Immature natural killer cell (primary cell): ENCODE measurements at regions not wholly inside any gene's neighbourhood (a gene's known extent, or its start where the extent isn't known, plus 50 kb on each side); places are given as distances from the start of the nearest gene placed in this dataset.
A peak's percentile ranks its signal among the peaks of the same experiment; 100 is the strongest.

Experiments used
- DNase-seq, 3 donors: peaks; one replicate each; pipeline ENCODE4 v3.0.0; 2022; ENCODE audit warnings: mixed read lengths in 1 of 3
- H3K27ac Mint-ChIP-seq, 6 donors: one replicate each; pipeline ENCODE4 v1.8.0; 2020; ENCODE audit warnings: mixed read lengths in 6 of 6, mild to moderate bottlenecking in 5 of 6, inconsistent platforms in 4 of 6, moderate library complexity in 3 of 6
- H3K27me3 Mint-ChIP-seq, 3 donors: one replicate each; pipeline ENCODE4 v1.8.0; 2020 to 2021; ENCODE audit warnings: low read depth in 3 of 3, mild to moderate bottlenecking in 3 of 3, mixed read lengths in 3 of 3, moderate library complexity in 3 of 3, inconsistent platforms in 1 of 3
- H3K36me3 Mint-ChIP-seq, 3 donors: one replicate each; pipeline ENCODE4 v1.8.0; 2020; ENCODE audit warnings: mixed read lengths in 3 of 3, inconsistent platforms in 2 of 3, mild to moderate bottlenecking in 2 of 3
- H3K4me1 Mint-ChIP-seq, 2 donors: one replicate each; pipeline ENCODE4 v1.8.0; 2020; ENCODE audit warnings: inconsistent platforms in 2 of 2, mild to moderate bottlenecking in 2 of 2, mixed read lengths in 2 of 2, moderate library complexity in 1 of 2
- H3K4me3 Mint-ChIP-seq, 5 donors: one replicate each; pipeline ENCODE4 v1.8.0; 2020; ENCODE audit warnings: mild to moderate bottlenecking in 5 of 5, mixed read lengths in 5 of 5, inconsistent platforms in 3 of 5, moderate library complexity in 3 of 5
- H3K9me3 Mint-ChIP-seq, 6 donors: one replicate each; pipeline ENCODE4 v1.8.0; 2020; ENCODE audit warnings: mild to moderate bottlenecking in 6 of 6, mixed read lengths in 6 of 6, inconsistent platforms in 4 of 6, moderate library complexity in 3 of 6

DNA sequence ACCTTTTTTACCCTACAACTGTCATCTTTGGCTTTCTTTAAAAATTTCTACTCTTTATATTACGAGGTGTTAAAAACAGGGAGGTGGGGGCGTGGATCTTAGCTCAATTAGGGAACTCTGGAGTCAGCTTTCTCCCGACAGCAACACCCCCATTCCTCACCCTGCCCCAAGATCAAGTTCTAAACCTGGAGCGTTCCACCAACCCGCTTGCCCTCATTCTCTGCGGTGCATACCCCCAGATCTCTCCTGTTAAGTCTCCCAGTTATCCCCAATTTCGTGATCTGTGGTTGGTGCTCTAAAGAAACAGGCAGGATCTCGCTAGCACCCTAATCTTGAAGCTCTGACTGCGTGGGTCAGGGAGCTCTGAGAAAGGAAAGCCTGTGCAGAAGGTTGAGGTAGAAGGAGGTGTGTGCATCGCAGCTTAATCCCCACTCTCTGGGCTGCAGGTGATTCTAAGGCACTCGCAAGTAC, 177.3 kb upstream of the NTM start:
- Mint-ChIP-seq H3K36me3 (no peaks in the 10 kb centered on the region), H3K27me3 (peaks cover 0 to 2% (median 1%) of the 10 kb centered on the region in 3 donors), H3K4me3 (no peak overlapping the region), H3K9me3 (peaks cover 0 to 4% (median 0%) of the 10 kb centered on the region in 6 donors), H3K27ac (no peak overlapping the region), H3K4me1 (no peaks in the 10 kb centered on the region)
- DNase-seq, result no peak

DNA sequence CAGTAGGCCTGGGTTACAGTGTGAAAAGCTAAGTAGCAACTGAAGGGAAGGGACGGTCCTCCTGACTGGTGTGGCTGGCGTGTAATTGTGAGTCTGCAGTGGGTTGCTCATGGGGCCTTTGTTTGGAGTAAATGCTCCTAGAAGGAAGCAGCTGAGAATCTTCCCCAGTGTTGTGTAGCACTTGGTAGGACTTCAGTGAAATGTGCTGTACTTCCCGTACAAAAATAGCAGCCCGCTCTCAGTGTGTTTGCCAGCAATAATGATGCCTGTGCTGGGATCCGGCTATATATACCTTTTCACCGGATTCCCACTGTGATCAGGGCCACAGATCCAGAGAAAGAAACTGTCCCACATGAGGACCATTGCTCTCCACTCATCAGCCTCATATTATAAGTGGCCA, 175.7 kb upstream of the NTM start:
- no peak for DNase-seq
- Mint-ChIP-seq H3K4me1 (no peaks in the 10 kb centered on the region), H3K27ac (peak overlapping the region in 1 of 6 donors; percentile 7), H3K36me3 (no peaks in the 10 kb centered on the region), H3K9me3 (peaks cover 0 to 4% (median 0%) of the 10 kb centered on the region in 6 donors), H3K27me3 (peaks cover 0 to 2% (median 1%) of the 10 kb centered on the region in 3 donors), H3K4me3 (no peak overlapping the region)

- H3K36me3 Mint-ChIP-seq, result no peaks in the 10 kb centered on the region
- peaks cover 0 to 4% (median 0%) of the 10 kb centered on the region in 6 donors for H3K9me3 Mint-ChIP-seq
- peaks cover 0 to 2% (median 1%) of the 10 kb centered on the region in 3 donors for H3K27me3 Mint-ChIP-seq
- no peaks in the 10 kb centered on the region for H3K4me1 Mint-ChIP-seq
- no peak for DNase-seq
- H3K27ac Mint-ChIP-seq, result no peak overlapping the region
- H3K4me3 Mint-ChIP-seq, result no peak overlapping the region
Measured at GRCh38 chr11:131195661-131196517, 174.5 kb upstream of the NTM start.

GRCh38 chr11:131198161-131199014, 172.0 kb upstream of the NTM start:
- Mint-ChIP-seq H3K9me3 (peaks cover 0 to 4% (median 0%) of the 10 kb centered on the region in 6 donors), H3K27me3 (peaks cover 1 to 4% (median 2%) of the 10 kb centered on the region in 3 donors), H3K4me1 (no peaks in the 10 kb centered on the region), H3K36me3 (no peaks in the 10 kb centered on the region), H3K27ac (no peak overlapping the region), H3K4me3 (no peak overlapping the region)
- no peak for DNase-seq

- H3K27me3 Mint-ChIP-seq, result peaks cover 1 to 3% (median 2%) of the 10 kb centered on the region in 3 donors
- H3K36me3 Mint-ChIP-seq, result no peaks in the 10 kb centered on the region
- H3K27ac Mint-ChIP-seq, result no peak overlapping the region
- no peak overlapping the region for H3K4me3 Mint-ChIP-seq
- DNase-seq, result no peak
- H3K9me3 Mint-ChIP-seq, result peaks cover 0 to 4% (median 0%) of the 10 kb centered on the region in 6 donors
- H3K4me1 Mint-ChIP-seq, result no peaks in the 10 kb centered on the region
Measured at GRCh38 chr11:131199015-131199280, 171.5 kb upstream of the NTM start.

DNA sequence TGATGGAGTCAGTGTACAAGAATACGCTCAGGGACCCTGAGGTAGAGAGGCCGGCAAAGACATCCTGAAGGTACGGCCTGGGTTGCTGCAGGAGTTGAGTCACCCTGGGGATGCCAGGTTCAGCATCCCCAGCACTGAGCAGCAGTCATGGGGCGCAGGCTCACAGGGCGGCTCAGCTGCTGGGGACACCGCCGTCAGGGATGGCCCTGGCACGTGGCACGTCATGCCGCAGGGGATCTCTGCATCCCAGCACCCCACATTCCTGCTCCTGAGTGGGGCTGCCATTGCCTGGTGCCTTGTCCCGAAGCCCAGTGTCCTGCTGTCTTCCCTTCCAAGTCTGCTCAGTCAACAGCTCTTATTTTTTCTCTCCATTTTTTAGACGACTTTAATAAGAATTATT, 168.7 kb upstream of the NTM start:
- no peak for DNase-seq
- Mint-ChIP-seq H3K27me3 (peaks cover 3 to 4% (median 3%) of the 10 kb centered on the region in 3 donors), H3K9me3 (no peaks in the 10 kb centered on the region), H3K4me1 (no peaks in the 10 kb centered on the region), H3K4me3 (no peak overlapping the region), H3K27ac (no peak overlapping the region), H3K36me3 (no peaks in the 10 kb centered on the region)

DNA sequence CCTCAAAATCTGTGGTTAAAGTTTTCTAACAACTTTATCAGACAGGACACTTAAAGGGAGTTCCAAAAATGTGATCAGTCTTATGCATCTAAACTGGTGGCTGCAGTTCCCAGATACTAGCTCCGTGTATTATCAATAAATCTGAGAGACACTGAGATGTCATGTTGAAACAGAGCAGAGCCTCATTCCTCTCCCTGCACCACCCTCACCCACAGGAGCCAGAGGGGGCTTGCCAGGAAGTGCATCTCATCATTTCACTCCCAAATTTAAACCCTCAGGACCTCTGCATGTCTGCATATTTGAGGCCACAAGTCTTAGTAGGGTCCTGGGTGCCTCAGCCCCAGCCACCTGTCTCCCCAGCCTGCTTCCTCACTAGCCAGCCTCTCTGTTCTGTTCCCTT, 167.4 kb upstream of the NTM start:
- H3K4me1 Mint-ChIP-seq, result no peaks in the 10 kb centered on the region
- peaks cover 4 to 5% (median 4%) of the 10 kb centered on the region in 3 donors for H3K27me3 Mint-ChIP-seq
- no peak overlapping the region for H3K27ac Mint-ChIP-seq
- DNase-seq, result no peak
- H3K4me3 Mint-ChIP-seq, result no peak overlapping the region
- no peaks in the 10 kb centered on the region for H3K9me3 Mint-ChIP-seq
- no peaks in the 10 kb centered on the region for H3K36me3 Mint-ChIP-seq

GRCh38 chr11:131204282-131204681, 166.1 kb upstream of the NTM start:
- no peaks in the 10 kb centered on the region for H3K4me1 Mint-ChIP-seq
- no peak overlapping the region for H3K4me3 Mint-ChIP-seq
- DNase-seq, result no peak
- no peaks in the 10 kb centered on the region for H3K36me3 Mint-ChIP-seq
- H3K9me3 Mint-ChIP-seq, result peaks cover 0 to 2% (median 0%) of the 10 kb centered on the region in 6 donors
- peaks cover 4 to 5% (median 4%) of the 10 kb centered on the region in 3 donors for H3K27me3 Mint-ChIP-seq
- H3K27ac Mint-ChIP-seq, result no peak overlapping the region

DNA sequence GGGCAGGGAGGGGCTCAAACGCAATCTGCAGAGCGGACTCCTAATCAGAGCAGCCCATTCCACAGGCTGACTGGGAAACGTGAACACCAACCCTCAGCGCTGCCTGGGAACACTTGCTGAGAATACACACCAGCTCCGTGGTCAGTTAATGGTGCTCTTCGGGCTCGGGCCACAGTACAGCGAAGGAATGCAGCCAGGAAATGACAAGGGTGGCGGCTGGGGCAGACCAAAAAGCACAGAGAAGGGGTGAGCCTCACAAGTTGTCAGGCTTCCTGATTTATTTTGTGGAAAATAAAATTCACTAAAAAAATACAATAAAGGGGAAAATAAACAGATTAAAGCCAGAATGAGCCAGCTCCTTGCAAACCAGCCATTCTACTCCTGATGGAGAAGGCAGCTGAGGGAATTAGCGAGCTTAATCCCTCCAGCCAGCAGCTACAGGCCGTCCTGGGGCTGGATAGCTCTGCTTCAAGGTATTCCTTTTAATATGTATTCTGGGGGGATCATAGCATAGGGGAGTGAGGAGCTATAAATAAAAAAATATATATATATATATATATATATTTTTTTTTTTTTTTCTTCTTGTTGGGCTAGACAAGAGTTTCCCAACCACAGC, 165.5 kb upstream of the NTM start:
- no peak for DNase-seq
- Mint-ChIP-seq H3K4me3 (no peak overlapping the region), H3K36me3 (no peaks in the 10 kb centered on the region), H3K9me3 (peaks cover 0 to 2% (median 0%) of the 10 kb centered on the region in 6 donors), H3K4me1 (no peaks in the 10 kb centered on the region), H3K27me3 (peaks cover 4 to 5% (median 4%) of the 10 kb centered on the region in 3 donors), H3K27ac (no peak overlapping the region)

GRCh38 chr11:131206671-131207070, 163.7 kb upstream of the NTM start:
- H3K27ac Mint-ChIP-seq, result no peak overlapping the region
- H3K4me3 Mint-ChIP-seq, result no peak overlapping the region
- H3K4me1 Mint-ChIP-seq, result no peaks in the 10 kb centered on the region
- peaks cover 4 to 5% (median 4%) of the 10 kb centered on the region in 3 donors for H3K27me3 Mint-ChIP-seq
- H3K9me3 Mint-ChIP-seq, result peaks cover 0 to 2% (median 0%) of the 10 kb centered on the region in 6 donors
- H3K36me3 Mint-ChIP-seq, result no peaks in the 10 kb centered on the region
- DNase-seq, result no peak

DNA sequence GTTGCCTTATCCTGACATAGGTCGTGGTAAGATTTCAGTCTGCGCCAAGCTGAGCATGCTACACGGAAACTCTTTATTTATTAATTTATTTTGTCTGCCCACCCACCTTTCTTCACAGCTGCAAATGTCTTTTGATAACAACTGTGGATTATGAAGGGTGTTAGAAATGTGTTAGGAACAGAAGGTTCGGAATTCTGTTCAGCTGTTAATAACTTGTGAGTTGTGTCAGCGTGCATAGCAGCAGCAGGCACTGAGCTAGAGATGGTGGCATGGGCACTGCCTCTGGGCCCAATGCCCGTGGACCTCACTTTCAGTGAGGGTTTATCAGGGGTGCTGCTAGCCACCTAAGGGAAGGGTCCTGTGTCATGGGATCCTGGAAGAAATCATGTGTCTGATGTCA, 162.5 kb upstream of the NTM start:
- Mint-ChIP-seq H3K4me3 (no peak overlapping the region), H3K9me3 (peaks cover 0 to 7% (median 0%) of the 10 kb centered on the region in 6 donors), H3K27ac (no peak overlapping the region), H3K36me3 (no peaks in the 10 kb centered on the region), H3K4me1 (no peaks in the 10 kb centered on the region), H3K27me3 (peaks cover 2 to 4% (median 2%) of the 10 kb centered on the region in 3 donors)
- no peak for DNase-seq

- DNase-seq, result no peak
- H3K27ac Mint-ChIP-seq, result no peak overlapping the region
- H3K4me3 Mint-ChIP-seq, result no peak overlapping the region
- H3K36me3 Mint-ChIP-seq, result no peaks in the 10 kb centered on the region
- H3K9me3 Mint-ChIP-seq, result peaks cover 0 to 6% (median 4%) of the 10 kb centered on the region in 6 donors
- no peaks in the 10 kb centered on the region for H3K4me1 Mint-ChIP-seq
- peaks cover 0 to 8% (median 5%) of the 10 kb centered on the region in 3 donors for H3K27me3 Mint-ChIP-seq
Measured at GRCh38 chr11:131217313-131218310, 152.8 kb upstream of the NTM start.

DNA sequence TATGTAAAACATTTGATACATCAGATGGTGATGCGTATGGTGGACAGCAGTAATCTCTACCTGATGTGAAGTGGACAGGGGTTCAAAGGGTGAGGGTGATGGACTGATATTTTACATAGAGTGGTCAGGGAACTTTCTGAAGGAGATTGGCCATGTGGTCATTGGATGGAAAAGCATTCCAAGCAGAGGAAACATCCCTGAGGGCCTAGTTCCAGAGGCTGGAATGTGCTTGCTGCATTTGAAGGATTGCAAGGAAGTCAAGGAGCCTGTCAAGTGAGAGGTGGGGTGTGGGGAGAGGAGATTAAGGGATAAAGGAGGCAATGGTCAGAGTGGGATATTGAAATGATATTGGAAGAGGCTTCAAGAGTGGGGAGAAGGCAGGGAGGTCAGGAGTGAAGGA, 151.9 kb upstream of the NTM start:
- Mint-ChIP-seq H3K27me3 (peaks cover 0 to 5% (median 5%) of the 10 kb centered on the region in 3 donors), H3K27ac (no peak overlapping the region)
- DNase-seq, result no peak

More for the DNA sequence above, 151.9 kb upstream of the NTM start:
- no peak overlapping the region for H3K4me3 Mint-ChIP-seq
- H3K9me3 Mint-ChIP-seq, result peaks cover 0 to 6% (median 4%) of the 10 kb centered on the region in 6 donors
- H3K36me3 Mint-ChIP-seq, result no peaks in the 10 kb centered on the region
- no peaks in the 10 kb centered on the region for H3K4me1 Mint-ChIP-seq
